ENCODE measurements at regions not wholly inside any gene's neighbourhood (a gene's known extent, or its start where the extent isn't known, plus 50 kb on each side); places are given as distances from the start of the nearest gene placed in this dataset.

DNA sequence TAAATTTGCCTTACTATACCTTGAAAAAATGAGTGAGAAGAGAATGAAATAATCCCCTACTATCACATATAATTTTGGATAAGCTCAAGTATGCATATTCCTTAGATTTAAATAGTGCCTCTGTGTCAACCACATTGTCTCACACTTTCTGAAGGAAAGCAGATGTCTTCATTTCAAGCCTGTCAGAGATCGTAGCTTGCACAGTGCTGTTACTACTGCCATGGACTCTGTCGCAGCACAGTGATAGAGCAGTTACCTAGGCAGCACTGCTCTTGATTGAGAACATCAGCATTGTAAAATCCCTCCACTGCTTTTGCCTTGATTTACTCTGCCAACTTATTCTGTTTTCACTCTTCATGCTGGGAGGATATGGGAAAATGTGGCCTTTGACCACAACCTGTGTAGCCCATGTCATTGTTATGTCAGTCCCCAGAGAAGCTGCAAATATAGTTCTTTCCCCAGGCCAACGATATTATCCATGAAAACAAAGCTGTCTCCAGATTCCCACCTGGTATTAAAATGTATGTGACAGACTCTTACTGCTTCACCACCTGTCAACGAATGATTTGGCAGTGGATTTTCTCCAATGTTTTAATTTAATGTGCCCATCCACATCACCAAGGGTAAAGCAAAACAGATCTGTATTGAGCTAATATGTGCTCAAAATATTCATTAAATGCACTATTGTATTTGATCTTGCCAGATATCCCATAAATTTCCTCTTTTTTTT lies 675.7 kb downstream of the METTL4 start:
- DNase-seq, result no peak

DNA sequence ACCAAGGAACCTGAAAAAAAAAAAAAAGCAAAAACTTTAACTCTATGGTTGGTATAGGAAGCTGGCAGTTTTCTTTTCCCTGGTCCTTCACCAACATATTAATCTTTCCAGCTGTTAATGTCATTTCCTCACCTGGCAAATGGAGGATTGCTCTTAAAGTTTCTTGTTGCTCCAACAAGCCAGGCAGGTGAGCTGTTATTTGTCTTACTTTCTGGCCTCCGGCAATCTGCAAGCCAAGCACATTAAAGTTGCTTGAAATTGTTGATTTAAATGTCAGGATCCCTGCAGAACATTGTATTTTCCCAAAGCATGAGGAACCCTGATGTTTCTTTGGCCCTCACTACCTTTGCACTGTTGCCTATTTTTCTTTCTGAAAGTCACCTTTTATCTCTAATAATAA lies 664.9 kb downstream of the METTL4 start:
- DNase-seq, result no peak

DNA sequence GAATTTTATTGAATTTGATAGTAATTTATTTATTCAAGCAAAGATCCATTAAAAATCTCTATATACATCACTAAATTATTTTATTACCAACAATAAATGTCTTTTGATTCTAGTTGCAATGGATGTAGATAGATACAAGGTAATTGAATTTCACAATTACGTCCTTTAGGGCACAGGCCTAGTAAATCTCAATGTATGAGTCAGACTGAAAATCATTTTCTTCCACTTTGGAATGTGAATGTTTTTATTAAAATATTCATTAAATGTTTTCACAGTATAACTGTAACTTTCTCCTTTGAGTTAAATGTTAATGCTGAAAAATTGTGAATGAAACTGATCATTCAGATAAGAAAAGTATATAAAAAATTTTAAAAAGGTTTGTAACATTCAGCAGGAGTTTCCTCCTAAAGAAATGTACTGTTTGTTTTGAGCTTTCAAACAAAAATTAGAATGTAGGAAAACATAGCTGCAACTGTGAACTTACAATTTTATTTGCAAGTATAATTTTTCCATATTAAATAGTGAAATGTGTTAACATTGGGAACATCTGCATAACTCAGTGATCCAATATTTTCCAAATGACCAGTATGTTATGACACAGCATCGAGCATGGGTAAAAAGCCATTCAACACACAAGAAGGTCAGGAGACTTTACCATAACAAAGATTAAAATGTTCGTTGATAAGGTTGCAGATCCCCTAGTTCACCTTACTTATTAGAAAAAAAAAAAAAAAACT lies 663.7 kb downstream of the METTL4 start:
- no peak for DNase-seq

DNA sequence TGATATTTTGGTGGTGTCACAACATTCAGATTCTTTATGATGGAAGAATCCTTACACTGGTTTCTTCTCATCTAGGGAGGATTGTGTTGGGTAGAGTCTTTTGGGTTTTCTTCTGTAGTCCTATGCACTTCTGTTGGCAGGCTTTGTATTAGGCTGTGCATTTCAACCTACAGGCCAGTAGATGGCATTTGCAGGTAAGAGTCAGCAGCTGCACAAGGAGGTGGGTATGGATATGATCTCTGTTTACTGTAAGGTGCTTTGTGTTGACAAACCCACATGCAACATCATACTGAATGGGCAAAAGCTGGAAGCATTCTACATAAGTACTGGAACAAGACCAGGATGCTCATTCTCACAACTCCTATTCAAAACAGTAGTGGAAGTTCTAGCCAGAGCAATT lies 656.8 kb downstream of the METTL4 start:
- DNase-seq, result no peak

DNA sequence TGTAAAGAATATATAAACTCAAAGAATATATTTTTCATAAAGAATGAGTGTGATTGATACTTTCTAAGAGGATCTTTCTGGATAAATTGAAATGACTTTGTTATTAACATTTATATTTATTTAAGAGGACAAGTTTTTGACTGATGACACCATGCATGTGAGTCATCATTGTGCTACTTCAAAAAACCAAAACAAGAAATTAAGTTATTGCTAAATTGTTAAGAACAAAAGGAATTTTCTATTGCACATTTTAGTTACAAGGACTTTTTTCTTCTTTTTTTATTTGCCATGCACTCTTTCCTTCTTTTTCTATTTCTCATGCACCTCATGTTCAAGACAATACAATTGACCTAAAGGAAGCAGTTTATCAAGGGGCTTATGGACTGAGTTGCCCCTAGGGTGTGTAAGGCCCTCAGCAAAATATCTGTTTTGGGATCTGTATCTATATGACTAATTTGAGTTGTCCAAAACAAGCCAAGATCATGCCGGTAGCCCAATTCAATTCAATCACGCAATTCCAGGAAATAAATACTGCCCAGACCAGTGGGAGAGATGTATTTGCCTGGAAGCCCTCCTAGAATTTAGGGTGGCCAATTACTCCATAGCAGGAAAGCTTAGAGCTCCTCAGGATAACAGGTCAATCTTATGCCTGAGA lies 654.3 kb downstream of the METTL4 start:
- no peak for DNase-seq

DNA sequence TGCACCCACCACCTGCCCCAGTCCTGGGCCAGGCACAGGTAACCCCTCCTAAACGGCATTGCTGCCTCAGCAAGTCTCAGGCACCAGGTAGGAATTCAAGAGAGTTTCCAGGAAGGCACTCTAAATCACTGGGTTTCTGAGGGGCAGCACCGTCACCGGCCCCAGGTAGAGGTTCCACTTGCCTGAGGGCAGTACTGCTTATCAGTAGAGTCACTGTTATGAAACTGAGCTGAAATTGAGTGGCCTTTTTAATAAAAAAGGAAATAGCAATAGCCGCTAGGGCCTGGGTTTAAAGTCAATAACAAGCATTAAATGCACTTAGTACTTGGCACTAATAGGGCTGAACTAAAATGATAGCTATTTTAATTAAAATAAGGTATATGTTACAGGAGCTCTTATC lies 653.7 kb downstream of the METTL4 start:
- no peak for DNase-seq

DNA sequence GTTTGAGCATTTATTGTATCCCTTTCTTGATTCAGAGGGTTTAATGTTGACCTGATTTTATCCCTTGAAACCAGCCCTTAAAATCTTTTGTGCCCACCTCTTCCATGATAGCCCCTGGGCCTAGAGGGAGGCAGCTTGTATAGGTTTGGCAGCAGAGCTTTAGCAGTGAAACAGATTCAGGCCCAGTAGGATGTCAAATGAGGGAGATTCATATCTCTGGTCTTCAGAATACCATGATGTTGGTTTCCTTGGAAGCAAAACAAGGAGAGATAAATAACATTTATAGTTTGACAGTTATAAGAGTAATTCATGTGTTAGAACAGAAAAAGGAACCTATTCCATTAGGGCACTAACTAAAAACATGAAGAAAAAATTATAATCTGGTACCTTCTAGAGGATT lies 649.2 kb downstream of the METTL4 start:
- no peak for DNase-seq

DNA sequence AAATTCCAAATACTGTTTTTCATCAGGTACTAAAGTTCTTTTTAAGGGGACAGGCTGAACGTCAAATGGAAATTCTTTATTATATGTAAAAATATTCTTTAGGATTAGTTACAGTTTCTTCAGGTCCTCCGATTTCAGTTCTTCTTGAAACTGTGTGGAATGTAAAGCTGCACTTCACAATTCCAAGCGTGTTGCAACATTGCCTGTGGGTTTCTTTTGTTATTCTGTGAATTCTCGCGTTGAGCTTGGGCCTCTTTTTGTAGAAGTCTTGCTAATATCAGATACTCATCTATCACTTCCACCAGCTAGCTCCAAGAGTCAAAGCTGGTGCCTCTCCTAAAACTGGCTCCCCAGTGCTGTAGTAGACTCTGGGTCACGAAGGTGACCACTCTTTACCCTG lies 642.6 kb downstream of the METTL4 start:
- no peak for DNase-seq

DNA sequence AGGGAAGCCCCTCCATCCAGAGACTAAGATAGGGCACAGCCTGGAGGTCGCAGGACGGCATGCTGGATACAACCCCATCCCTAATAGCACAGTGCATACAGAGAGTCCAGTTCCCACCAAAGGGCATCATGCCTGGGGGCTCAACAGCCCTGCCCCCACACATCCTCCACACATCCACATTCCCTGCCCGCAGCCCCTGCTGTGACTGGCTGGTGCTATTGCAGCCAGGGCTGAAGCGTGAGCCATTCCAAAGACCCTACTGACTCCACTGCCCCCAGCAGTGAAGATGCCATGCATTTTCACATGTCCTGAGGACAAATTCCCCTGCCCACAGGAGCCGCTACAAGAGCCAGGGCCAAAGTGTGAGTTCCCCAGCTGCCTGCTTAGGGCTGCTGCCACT lies 641.6 kb downstream of the METTL4 start:
- no peak for DNase-seq

DNA sequence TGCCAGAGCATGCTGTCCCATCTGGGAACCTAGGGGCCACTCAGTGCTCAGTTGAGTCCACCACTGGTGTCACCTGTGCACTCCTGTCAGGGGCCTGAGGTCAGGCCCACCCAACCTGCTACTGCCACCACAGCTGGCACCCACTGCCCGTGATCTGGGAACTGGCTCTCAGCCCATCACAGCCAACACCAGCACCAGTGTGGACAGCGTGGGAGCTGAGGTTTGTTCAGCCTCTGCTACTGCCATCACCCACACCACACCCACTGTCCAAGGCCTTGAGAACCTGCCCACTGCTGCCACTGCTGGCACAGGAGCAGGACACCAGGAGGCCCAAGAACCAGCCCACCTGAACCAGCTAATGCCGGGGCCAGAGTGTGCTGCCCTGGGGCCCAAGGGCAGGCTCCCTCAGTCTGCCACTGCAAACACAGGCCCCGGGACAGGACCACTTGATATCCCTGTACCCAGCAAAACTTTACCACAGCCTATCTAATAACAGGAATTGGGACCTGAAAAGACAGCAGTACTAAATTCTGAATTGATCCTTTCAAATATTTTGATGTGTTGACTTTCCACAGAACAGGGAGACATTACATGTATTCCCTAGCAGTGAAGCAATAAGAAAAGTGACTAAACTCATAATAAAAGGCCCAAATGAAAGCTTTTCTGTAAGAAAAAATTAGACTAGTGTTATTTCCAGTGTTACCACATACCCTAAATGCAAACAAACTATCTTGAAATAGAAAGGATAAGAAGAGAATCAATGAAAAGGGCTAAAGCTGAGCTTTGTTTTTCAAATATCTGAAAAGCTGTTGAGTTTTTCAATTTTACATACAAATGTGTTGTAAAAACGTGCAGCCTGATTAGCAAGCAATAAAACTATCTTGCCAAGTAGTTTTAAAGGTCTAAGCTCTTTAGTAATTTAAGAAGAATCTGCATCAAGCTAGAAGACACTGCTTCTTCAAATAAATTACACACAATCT lies 640.7 kb downstream of the METTL4 start:
- no peak for DNase-seq

DNA sequence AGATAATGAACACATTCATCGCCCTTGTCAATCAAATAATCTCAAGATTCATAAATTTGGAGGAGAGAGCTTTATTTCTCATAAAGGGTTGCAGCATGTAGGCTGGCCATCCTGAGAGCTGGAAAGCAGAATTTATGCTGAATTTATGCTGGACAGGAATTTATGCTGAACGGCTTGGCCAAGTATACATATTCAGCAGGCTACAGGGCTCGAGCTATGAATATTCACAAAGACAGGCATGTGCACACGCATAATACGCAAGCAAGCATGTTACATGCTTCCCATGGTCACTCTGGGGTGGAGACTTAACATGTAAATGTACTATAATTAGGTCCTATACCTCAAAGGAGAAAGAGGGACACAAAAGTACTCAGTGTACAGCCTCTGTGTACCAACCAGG lies 618.8 kb downstream of the METTL4 start:
- DNase-seq, result no peak

DNA sequence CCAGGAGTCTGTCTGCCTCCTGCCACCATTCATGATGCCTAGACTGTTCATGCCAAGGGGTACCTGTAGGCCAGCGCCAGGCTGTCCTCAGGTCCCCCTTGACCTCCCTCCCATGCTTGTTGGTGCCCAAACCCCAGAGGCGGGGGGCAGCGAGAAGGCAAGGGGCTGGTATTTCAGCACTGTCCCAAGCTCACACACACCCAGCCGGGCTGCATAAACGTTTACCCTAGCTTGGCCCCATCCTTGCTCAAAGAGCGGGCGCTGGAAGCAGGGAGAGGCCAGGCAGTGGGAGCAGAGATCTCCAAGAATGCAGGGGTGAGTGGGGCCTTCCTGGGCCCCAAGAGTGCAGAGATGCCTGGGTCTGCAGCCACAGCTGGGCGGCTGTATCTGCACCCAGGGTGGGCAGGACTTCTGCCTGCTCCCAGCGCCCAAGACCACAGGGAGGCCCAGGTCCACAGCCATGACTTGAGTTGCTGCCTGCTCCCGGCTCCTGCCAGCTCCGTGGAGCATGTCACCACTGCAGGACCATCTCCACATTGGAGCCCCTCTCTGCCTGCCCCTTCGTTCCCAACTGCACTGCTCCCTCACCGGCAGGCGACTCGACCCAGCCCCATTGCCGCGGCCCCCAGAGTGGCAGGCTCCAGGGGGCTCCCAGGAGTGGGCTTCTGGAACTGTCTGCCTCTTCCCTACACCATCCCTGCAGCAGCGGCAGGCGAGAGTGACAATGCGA lies 616.6 kb downstream of the METTL4 start:
- DNase-seq, result no peak

DNA sequence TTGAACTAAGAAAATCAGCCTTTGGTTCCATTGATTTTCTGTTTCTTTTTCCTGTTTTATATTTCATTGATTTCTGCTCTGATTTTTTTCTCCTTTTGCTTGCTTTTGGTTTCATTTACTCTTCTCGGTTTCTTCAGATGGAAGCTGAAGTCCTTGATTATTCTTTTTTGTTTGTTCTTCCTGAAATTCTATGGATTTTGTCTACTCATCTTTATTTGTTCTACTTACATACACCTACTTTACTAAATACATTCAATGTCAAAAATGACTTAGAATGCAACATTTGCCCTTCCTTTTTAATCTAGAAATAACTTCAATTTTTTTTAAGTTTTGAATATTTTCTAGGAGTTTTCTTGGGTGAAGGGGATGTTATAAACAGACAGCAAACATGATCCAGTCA lies 612.5 kb downstream of the METTL4 start:
- DNase-seq, result no peak

DNA sequence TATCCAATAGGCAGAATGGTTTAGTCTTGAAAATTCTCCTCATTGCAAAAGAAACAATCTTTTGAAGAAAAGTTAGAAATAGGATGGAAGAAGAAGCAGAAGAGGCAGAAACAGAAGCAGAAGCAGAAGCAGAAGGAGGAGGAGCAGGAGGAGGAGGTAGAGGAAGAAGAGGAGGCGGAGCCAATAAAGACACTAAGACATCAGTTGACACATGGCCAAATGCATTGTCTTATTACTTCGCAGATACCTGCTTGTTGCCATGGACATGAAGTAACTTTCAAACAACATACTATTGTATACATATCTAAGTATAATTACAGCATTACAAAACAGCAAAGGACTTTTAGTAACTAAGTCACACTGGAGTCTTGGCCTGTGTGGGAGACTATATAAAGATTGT lies 606.3 kb downstream of the METTL4 start:
- DNase-seq, result no peak

DNA sequence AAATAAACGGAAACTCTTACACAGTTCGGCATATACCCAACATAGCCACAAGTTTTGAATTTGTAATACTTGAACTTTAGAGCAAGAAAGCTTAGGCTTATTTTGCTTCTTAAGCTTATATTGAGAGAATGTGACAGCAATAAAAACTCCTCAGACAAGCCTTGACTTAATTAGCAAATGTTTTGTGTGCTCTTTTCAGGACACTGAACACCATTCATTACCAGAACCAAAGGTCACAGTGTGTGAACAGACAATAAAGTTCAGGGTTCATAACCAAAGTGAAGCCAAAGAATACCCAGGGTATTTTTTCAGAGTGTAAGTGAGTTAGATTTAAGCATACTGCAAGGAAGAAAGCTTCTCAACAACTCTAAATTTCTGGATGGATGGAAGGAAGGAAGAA lies 605.8 kb downstream of the METTL4 start:
- DNase-seq, result no peak

DNA sequence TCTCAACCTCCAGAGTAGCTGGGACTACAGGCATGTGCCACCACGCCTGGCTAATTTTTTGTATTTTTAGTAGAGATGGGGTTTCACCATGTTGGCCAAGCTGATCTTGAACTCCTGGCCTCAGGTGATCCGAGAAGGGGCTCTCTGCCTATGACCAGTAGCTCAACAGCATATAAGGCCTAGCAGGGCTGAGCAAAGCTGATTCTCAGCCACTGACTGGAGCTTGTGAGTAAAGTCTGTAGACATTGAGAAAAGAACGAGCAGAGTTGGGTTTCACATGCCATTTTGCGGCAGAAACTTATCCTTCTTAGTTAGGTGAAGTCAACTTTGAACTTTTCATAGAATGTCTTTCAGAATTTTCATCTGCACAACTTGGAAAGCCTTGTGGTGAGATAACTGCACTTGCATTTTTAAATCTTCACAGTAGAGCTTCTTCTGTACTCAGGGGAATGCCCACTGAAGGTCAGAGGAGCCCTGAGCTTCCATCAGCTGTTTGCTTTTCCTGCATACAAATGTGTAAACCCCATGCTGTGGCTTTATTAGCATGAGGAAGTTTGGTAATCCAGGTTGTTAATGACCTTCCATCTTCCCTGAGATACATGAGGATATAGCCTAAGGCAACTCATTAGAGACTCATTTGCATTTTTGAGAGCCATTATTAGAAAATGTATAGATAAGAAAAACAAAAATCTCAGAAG lies 602.4 kb downstream of the METTL4 start:
- DNase-seq, result no peak

DNA sequence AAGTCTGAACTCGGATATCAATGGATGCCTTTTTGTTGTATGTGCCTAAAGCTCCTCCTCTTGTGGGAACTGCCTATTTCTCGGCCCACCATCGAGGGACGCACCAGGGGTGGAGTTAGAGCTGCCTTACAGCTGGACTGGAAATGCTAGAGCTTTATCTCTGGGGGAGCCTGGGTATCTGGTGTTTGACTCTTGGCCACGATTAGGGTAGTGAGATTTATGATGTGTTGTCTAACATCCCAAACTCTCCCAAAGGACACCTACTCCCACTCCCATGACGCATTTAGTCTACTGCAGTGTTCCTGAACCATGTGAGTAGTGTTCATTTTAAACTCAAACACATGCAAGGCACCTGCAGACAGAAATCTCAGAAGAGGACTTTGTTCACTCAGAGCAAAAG lies 594.8 kb downstream of the METTL4 start:
- no peak for DNase-seq

DNA sequence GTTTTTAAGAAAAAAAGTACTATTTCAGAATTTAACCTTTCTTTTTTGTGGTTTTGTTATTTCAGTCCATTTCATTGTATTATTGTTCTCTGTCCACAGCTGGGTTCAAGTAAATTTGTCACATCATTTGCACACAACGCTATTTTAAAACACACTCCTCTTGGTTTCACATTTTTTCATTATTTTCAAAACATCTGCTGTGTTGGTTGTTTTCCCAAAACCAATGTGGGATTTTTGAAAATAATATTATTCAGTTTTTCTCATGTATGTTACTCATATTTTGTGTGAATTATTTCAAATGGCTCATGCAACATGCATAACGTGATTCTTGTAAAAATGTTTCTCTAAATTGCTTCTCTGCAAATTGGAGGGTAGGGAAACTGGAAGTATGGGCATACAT lies 589.2 kb downstream of the METTL4 start:
- no peak for DNase-seq

DNA sequence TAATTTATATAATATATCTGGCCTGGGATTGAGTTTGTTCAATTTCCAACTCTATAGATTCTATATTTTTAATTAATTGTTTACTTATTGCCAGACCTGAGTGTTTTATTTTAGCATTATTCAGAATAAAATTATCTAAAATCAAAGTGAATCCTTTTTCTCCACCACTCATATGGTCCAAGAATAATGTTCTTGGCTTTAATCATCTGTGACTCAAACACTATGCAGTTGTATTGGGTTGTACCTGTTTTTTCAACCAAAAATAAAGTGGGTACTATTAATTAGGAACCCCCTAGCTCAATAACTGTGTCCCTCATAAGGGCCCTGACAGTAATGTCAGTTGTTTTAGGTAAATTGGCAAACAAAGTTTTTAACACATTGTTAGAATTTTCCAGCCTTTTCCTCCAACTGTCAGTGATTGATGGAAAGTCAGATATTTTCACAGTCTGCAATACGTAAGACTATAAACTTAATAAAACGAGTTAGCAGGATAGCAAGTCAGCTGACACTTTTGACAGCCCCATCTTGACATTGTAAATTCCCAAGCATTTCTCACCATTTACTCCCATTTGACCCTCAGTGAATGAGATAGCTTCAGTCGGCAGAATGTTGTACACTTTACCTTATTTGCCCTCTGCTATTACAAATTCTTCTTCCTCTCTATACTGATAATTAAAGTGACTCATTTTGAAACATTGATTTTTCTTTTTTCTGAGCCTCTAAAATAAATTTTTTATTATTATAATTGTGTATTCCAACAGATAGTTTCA lies 587.4 kb downstream of the METTL4 start:
- no peak for DNase-seq

DNA sequence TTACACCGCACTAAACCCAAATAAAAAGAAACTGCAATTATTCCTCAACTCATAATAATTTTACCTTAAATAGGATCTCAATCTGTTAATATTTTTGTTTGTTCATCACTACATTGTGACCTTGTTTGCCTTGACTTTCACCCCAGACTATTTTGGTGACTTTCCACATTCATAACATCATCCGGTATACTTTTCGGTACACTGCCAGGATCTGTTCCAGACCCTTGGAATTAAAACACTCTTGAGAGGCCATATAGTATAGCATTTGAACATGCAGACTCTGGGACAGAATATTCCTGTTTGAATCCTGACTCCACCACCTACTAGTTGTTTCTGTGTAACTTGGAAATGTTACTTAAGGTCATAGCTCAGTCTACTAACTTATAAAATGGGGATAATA lies 577.4 kb downstream of the METTL4 start:
- DNase-seq, result no peak

DNA sequence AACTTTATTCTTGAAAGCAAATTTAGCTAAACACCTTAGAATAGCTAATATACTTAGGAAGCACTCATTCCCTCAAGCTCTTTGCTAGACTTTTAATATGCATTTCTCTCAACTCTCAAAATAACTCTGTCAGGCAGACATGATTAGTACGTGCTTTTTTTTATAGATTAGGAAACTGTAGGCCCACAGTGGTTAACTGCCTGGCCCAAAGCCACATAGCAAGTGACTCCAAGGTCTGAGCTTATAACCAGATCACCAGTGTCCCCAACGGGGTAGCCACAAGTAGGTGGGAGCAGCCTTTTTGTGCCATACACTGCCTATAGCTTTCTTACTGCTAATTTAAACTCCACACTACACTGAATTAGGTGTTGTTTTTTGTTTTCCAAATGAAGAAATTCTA lies 576.8 kb downstream of the METTL4 start:
- no peak for DNase-seq
